ENCODE measurements at regions not wholly inside any gene's neighbourhood (a gene's known extent, or its start where the extent isn't known, plus 50 kb on each side); places are given as distances from the start of the nearest gene placed in this dataset.

DNA sequence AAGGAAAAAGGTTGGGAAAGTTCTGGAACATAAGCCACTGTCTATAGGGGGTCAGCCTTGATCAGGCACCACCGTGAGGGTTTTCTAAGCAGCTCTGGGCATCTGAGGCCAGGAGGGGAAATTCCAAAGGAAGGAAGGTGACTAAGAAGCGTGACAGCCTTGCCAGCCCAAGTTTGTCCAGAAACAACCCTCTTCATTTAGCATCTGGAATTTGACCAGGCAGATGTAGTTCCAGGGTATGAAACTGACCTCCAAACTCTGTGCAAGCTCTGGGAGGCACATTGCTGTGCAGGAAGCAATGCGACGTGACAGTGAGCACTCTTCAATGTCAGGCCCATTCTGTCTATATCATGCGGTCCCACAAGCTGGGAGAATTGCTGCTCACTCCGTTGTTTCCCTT lies 85.4 kb upstream of the TPM1 start:
- no peak for DNase-seq
- Mint-ChIP-seq H3K36me3 (no peaks in the 10 kb centered on the region), H3K4me1 (no peaks in the 10 kb centered on the region), H3K9me3 (no peaks in the 10 kb centered on the region), H3K27ac (no peak overlapping the region), H3K27me3 (peaks cover 11 to 34% (median 28%) of the 10 kb centered on the region in 3 donors), H3K4me3 (no peak overlapping the region)
- no peak for ATAC-seq (ENCODE audit: low read depth in 2 of 2)

GRCh38 chr15:62958528-62959363 lies 83.8 kb upstream of the TPM1 start:
- peaks cover 0 to 20% (median 12%) of the 10 kb centered on the region in 3 donors for H3K27me3 Mint-ChIP-seq
- H3K4me3 Mint-ChIP-seq: peak overlapping the region in 1 of 8 donors; percentile 25
- no peak for DNase-seq
- H3K36me3 Mint-ChIP-seq: no peaks in the 10 kb centered on the region
- no peaks in the 10 kb centered on the region for H3K4me1 Mint-ChIP-seq
- no peak overlapping the region for H3K27ac Mint-ChIP-seq
- H3K9me3 Mint-ChIP-seq: no peaks in the 10 kb centered on the region
- no peak for ATAC-seq (ENCODE audit: low read depth in 2 of 2)

- Mint-ChIP-seq H3K4me3 (no peak overlapping the region), H3K27me3 (peaks cover 0 to 12% (median 0%) of the 10 kb centered on the region in 3 donors), H3K4me1 (no peaks in the 10 kb centered on the region), H3K36me3 (no peaks in the 10 kb centered on the region), H3K27ac (no peak overlapping the region), H3K9me3 (no peaks in the 10 kb centered on the region)
- ATAC-seq (ENCODE audit: low read depth in 2 of 2) (no peak), DNase-seq (no peak)
These were observed 81.4 kb upstream of the TPM1 start for GRCh38 chr15:62961134-62961533.

- Mint-ChIP-seq H3K27ac (no peak overlapping the region), H3K4me1 (no peaks in the 10 kb centered on the region), H3K36me3 (no peaks in the 10 kb centered on the region), H3K27me3 (peaks cover 0 to 6% (median 0%) of the 10 kb centered on the region in 3 donors), H3K9me3 (no peaks in the 10 kb centered on the region), H3K4me3 (no peak overlapping the region)
- no peak for DNase-seq
- ATAC-seq (ENCODE audit: low read depth in 2 of 2): no peak
These were observed 80.2 kb upstream of the TPM1 start for GRCh38 chr15:62962101-62962995.

DNA sequence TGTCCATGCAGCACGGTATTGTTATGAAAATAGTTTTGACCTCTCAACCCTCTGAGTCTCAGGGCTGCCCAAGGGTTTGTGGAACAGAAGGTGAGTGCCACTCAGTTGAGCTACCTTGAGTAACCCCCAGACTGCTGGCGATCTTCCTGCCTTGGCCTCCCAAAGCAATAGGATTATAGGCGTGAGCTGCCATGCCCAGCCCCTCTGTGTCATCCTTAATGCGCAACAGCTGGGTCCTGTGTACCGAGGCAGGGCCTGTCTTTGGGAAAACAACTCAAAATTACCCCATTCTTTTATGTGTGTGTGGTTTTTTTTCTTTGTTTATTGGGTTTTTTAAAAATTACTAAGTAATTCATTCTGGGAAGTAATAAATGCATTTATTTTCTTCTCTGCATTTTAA lies 78.3 kb upstream of the TPM1 start:
- H3K36me3 Mint-ChIP-seq: no peaks in the 10 kb centered on the region
- no peak for ATAC-seq (ENCODE audit: low read depth in 2 of 2)

DNA sequence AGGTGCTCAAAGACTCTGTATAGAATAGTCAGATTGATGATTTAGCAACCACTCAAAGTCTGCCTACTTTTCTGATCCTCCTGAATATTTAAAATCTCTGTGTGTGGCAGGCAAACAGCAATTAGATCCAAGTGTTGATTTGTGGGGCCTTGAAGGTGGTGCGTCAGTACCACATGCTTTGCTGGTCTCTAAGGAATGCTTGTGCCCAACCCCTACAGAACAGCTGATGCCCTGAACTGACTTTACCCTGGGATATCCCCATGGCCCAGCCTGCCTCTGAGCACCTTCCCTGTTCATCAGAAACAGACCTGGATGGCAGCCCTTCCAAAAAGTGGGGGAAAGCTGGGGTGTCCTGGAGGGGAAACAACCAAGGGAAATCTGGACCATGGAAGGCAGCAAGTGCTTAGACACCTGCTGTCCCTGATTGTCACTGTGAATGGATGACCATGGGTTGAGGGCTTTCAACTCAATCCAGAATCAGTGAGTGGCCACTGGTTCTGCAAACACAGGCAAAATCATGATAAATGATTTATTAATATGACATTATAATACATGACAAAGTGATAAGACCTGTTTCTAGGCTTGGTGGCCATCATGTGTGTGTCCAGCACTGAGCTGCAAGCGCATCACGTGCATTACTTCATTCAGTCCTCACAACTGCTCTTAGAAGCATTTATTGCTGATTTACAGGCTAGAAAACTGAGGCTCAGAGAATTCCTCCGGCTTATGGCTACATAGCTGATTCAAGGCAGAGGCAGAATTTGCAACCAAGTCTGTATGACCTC lies 76.1 kb upstream of the TPM1 start:
- Mint-ChIP-seq H3K36me3 (no peaks in the 10 kb centered on the region), H3K4me1 (no peaks in the 10 kb centered on the region), H3K4me3 (no peak overlapping the region), H3K27me3 (peaks cover 5 to 11% (median 6%) of the 10 kb centered on the region in 3 donors), H3K27ac (no peak overlapping the region), H3K9me3 (peaks cover 0 to 4% (median 0%) of the 10 kb centered on the region in 7 donors)
- ATAC-seq (ENCODE audit: low read depth in 2 of 2) (no peak), DNase-seq (no peak)

More for the DNA sequence above, 78.3 kb upstream of the TPM1 start:
- Mint-ChIP-seq H3K4me1 (no peaks in the 10 kb centered on the region), H3K27me3 (no peaks in the 10 kb centered on the region), H3K9me3 (no peaks in the 10 kb centered on the region), H3K4me3 (no peak overlapping the region), H3K27ac (no peak overlapping the region)
- no peak for DNase-seq

GRCh38 chr15:62968699-62969098 lies 73.8 kb upstream of the TPM1 start:
- DNase-seq (no peak), ATAC-seq (ENCODE audit: low read depth in 2 of 2) (no peak)
- Mint-ChIP-seq H3K4me1 (no peaks in the 10 kb centered on the region), H3K27me3 (peaks cover 5 to 18% (median 14%) of the 10 kb centered on the region in 3 donors), H3K27ac (no peak overlapping the region), H3K4me3 (no peak overlapping the region), H3K36me3 (no peaks in the 10 kb centered on the region), H3K9me3 (peaks cover 0 to 4% (median 0%) of the 10 kb centered on the region in 7 donors)

GRCh38 chr15:62969442-62970089 lies 73.0 kb upstream of the TPM1 start:
- Mint-ChIP-seq H3K36me3 (no peaks in the 10 kb centered on the region), H3K27ac (no peak overlapping the region)

GRCh38 chr15:62972814-62973213 lies 69.7 kb upstream of the TPM1 start:
- Mint-ChIP-seq H3K27ac (no peak overlapping the region), H3K36me3 (no peaks in the 10 kb centered on the region), H3K4me1 (no peaks in the 10 kb centered on the region), H3K4me3 (no peak overlapping the region), H3K9me3 (peaks cover 0 to 4% (median 0%) of the 10 kb centered on the region in 7 donors), H3K27me3 (peaks cover 5 to 22% (median 18%) of the 10 kb centered on the region in 3 donors)
- DNase-seq: no peak
- no peak for ATAC-seq (ENCODE audit: low read depth in 2 of 2)

More at GRCh38 chr15:62969442-62970089, 73.0 kb upstream of the TPM1 start:
- Mint-ChIP-seq H3K9me3 (peaks cover 0 to 4% (median 0%) of the 10 kb centered on the region in 7 donors), H3K27me3 (peaks cover 5 to 22% (median 18%) of the 10 kb centered on the region in 3 donors), H3K4me3 (no peak overlapping the region), H3K4me1 (no peaks in the 10 kb centered on the region)
- DNase-seq (no peak), ATAC-seq (ENCODE audit: low read depth in 2 of 2) (no peak)

- Mint-ChIP-seq H3K4me1 (peaks cover 0 to 2% (median 0%) of the 10 kb centered on the region in 3 donors), H3K36me3 (no peaks in the 10 kb centered on the region), H3K27ac (no peak overlapping the region), H3K27me3 (peaks cover 7 to 27% (median 13%) of the 10 kb centered on the region in 3 donors), H3K9me3 (peaks cover 0 to 2% (median 0%) of the 10 kb centered on the region in 7 donors), H3K4me3 (no peak overlapping the region)
- ATAC-seq (ENCODE audit: low read depth in 2 of 2) (no peak), DNase-seq (no peak)
These were observed 67.0 kb upstream of the TPM1 start for GRCh38 chr15:62975515-62975914.

GRCh38 chr15:62976301-62976881 lies 66.2 kb upstream of the TPM1 start:
- H3K27ac Mint-ChIP-seq: peak overlapping the region in 1 of 6 donors; percentile 41
- peaks cover 6 to 27% (median 7%) of the 10 kb centered on the region in 3 donors for H3K27me3 Mint-ChIP-seq
- no peak for DNase-seq
- no peaks in the 10 kb centered on the region for H3K36me3 Mint-ChIP-seq
- H3K4me3 Mint-ChIP-seq: no peak overlapping the region
- no peaks in the 10 kb centered on the region for H3K9me3 Mint-ChIP-seq
- ATAC-seq (ENCODE audit: low read depth in 2 of 2): no peak
- peaks cover 0 to 2% (median 0%) of the 10 kb centered on the region in 3 donors for H3K4me1 Mint-ChIP-seq

DNA sequence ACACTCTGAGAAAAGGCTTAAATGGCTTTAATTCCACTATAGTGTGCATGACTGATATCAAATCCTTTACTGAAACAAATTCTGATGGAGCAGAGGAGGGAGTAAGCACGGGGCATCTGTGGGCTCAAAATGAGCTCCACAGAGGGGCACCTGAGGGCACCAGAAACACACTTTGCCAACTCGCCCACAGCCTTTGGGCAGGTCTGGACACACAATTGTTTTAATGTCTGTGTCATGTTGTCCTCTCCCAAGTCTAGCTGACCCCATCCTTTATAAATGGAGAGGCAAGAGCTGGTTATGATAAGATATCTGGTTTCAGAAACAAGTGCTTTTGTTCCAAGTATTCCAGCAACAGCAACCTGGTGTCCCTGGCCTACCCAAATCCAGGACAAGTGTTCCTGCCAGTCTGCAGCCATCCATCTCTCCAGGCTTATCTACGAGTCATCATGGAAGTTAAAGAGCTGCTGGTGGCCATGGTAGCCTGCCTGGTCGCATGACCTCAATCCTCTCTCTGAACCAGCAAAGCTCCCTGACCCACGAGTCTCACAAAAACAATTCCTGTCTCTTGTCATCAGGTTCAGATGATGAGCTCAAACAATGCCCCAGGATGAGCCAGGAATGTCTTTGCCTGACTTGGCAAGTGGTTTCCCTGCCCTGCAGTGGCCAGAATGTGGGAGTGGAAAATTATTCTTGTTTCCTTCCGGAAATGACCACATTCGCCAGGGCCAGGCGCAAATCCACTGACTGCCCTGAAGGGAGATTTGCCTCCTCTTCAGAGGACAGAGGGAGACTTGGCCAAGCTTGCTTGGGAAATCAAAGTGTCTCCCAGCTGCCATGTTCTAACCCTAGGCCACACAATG lies 64.4 kb upstream of the TPM1 start:
- Mint-ChIP-seq H3K27ac (no peak overlapping the region), H3K4me1 (peaks cover 0 to 2% (median 0%) of the 10 kb centered on the region in 3 donors), H3K9me3 (no peaks in the 10 kb centered on the region), H3K27me3 (peaks cover 1 to 20% (median 7%) of the 10 kb centered on the region in 3 donors), H3K4me3 (no peak overlapping the region), H3K36me3 (no peaks in the 10 kb centered on the region)
- DNase-seq: no peak
- no peak for ATAC-seq (ENCODE audit: low read depth in 2 of 2)

All from naive B cell (primary cell).